ENCODE measurements at regions not wholly inside any gene's neighbourhood (a gene's known extent, or its start where the extent isn't known, plus 50 kb on each side); places are given as distances from the start of the nearest gene placed in this dataset.

- Histone ChIP-seq H3K4me1 (no peaks in the 10 kb centered on the region), H3K36me3 (no peaks in the 10 kb centered on the region), H3K27me3 (no peaks in the 10 kb centered on the region), H3K4me3 (no peak overlapping the region), H3K27ac (no peak overlapping the region), H3K9me3 (no peaks in the 10 kb centered on the region)
- DNase-seq = no peak
- TF ChIP-seq POLR2A (IDR thresholded peaks at IDR 0.05) (no peak), CTCF (IDR thresholded peaks at IDR 0.05) (no peak)
- intact Hi-C loops (cut with DNase I; ENCODE audit: low total_unique reads) = no loop called here
Measured at GRCh38 chr6:119568580-119568979, 219.0 kb upstream of the MAN1A1 start.

- Histone ChIP-seq H3K4me1 (no peaks in the 10 kb centered on the region), H3K27me3 (no peaks in the 10 kb centered on the region), H3K4me3 (no peak overlapping the region), H3K9me3 (no peaks in the 10 kb centered on the region), H3K36me3 (no peaks in the 10 kb centered on the region), H3K27ac (no peak overlapping the region)
- no peak for DNase-seq
- intact Hi-C loops (cut with DNase I; ENCODE audit: low total_unique reads) = no loop called here
- TF ChIP-seq POLR2A (IDR thresholded peaks at IDR 0.05) (no peak), CTCF (IDR thresholded peaks at IDR 0.05) (no peak)
Measured at GRCh38 chr6:119566546-119567260, 217.1 kb upstream of the MAN1A1 start.

GRCh38 chr6:119565893-119566292 lies 216.3 kb upstream of the MAN1A1 start:
- intact Hi-C loops (cut with DNase I; ENCODE audit: low total_unique reads) = no loop called here
- no peaks in the 10 kb centered on the region for H3K9me3 ChIP-seq
- no peaks in the 10 kb centered on the region for H3K27me3 ChIP-seq
- H3K27ac ChIP-seq = no peak overlapping the region
- H3K4me1 ChIP-seq = no peaks in the 10 kb centered on the region
- H3K36me3 ChIP-seq = no peaks in the 10 kb centered on the region
- no peak overlapping the region for H3K4me3 ChIP-seq
- TF ChIP-seq CTCF (IDR thresholded peaks at IDR 0.05) (no peak), POLR2A (IDR thresholded peaks at IDR 0.05) (no peak)
- no peak for DNase-seq

- no peaks in the 10 kb centered on the region for H3K9me3 ChIP-seq
- no peaks in the 10 kb centered on the region for H3K4me1 ChIP-seq
- no peaks in the 10 kb centered on the region for H3K36me3 ChIP-seq
- no peak overlapping the region for H3K27ac ChIP-seq
- no peak for TF ChIP-seq POLR2A (IDR thresholded peaks at IDR 0.05)
- TF ChIP-seq CTCF (IDR thresholded peaks at IDR 0.05) = no peak
- intact Hi-C loops (cut with DNase I; ENCODE audit: low total_unique reads) = no loop called here
- no peaks in the 10 kb centered on the region for H3K27me3 ChIP-seq
- no peak for DNase-seq
- no peak overlapping the region for H3K4me3 ChIP-seq
Measured at GRCh38 chr6:119562168-119562567, 212.6 kb upstream of the MAN1A1 start.

GRCh38 chr6:119559586-119559985 lies 210.0 kb upstream of the MAN1A1 start:
- H3K27me3 ChIP-seq = no peaks in the 10 kb centered on the region
- H3K27ac ChIP-seq = no peak overlapping the region
- H3K9me3 ChIP-seq = no peaks in the 10 kb centered on the region
- intact Hi-C loops (cut with DNase I; ENCODE audit: low total_unique reads) = no loop called here
- no peak overlapping the region for H3K4me3 ChIP-seq
- H3K4me1 ChIP-seq = no peaks in the 10 kb centered on the region
- TF ChIP-seq POLR2A (IDR thresholded peaks at IDR 0.05) = no peak
- no peak for TF ChIP-seq CTCF (IDR thresholded peaks at IDR 0.05)
- DNase-seq = no peak
- no peaks in the 10 kb centered on the region for H3K36me3 ChIP-seq

Data from uterus (tissue), 3 donors.